ENCODE measurements at regions not wholly inside any gene's neighbourhood (a gene's known extent, or its start where the extent isn't known, plus 50 kb on each side); places are given as distances from the start of the nearest gene placed in this dataset.

- H3K27ac ChIP-seq (ENCODE audit: low read depth, low read length): no peak overlapping the region
- H3K4me1 ChIP-seq (ENCODE audit: control insufficient read depth in 1 of 2, insufficient read depth in 2 of 2, low read length in 2 of 2): no peaks in the 10 kb centered on the region
- H3K9me3 ChIP-seq (ENCODE audit: control insufficient read depth in 1 of 2, insufficient read depth in 1 of 2, low read depth in 1 of 2, low read length in 2 of 2): no peaks in the 10 kb centered on the region
- BruUV-seq (replicated peaks): no TSS peak
- intact Hi-C loops (cut with micrococcal nuclease): no loop called here
- POLR2A ChIA-PET: no interaction called here
- no peak overlapping the region for H2AFZ ChIP-seq (ENCODE audit: low read depth, low read length, poor library complexity, severe bottlenecking)
- H3K4me3 ChIP-seq (replicated peaks in 1 of 2; ENCODE audit: low read depth in 1 of 2, low read length in 2 of 2): no peak overlapping the region
- H3K36me3 ChIP-seq (ENCODE audit: control insufficient read depth in 1 of 2, insufficient read depth in 2 of 2, low read length in 2 of 2): no peaks in the 10 kb centered on the region
- DNase-seq (ENCODE audit: low read depth, low spot score) (no peak), ATAC-seq (no peak)
- H3K79me2 ChIP-seq (ENCODE audit: insufficient read depth, low read length): no peaks in the 10 kb centered on the region
- no peaks in the 10 kb centered on the region for H4K20me1 ChIP-seq (ENCODE audit: insufficient read depth)
- TF ChIP-seq POLR2A (IDR thresholded peaks at IDR 0.05; ENCODE audit: borderline replicate concordance, extremely low read depth, insufficient read depth, insufficient read length) (no peak), SP1 (IDR thresholded peaks at IDR 0.05; ENCODE audit: low read depth) (no peak), CBX3 (IDR thresholded peaks at IDR 0.05; ENCODE audit: low read depth) (no peak), REST (IDR thresholded peaks at IDR 0.05; ENCODE audit: low read depth) (no peak), POLR2AphosphoS5 (IDR thresholded peaks at IDR 0.05; ENCODE audit: low read depth, low read length) (no peak), CEBPB (IDR thresholded peaks at IDR 0.05; ENCODE audit: low read depth) (no peak), SRF (IDR thresholded peaks at IDR 0.05; ENCODE audit: low read depth) (no peak), CTCF (IDR thresholded peaks at IDR 0.05 in 2 of 3, conservative IDR thresholded peaks at IDR 0.05 in 1 of 3; ENCODE audit: borderline replicate concordance in 1 of 3, insufficient read depth in 1 of 3, low read depth in 2 of 3, low read length in 2 of 3) (no peak)
- H3K9me2 ChIP-seq (ENCODE audit: insufficient read depth): no peaks in the 10 kb centered on the region
- H3K9ac ChIP-seq (ENCODE audit: low read length): no peak overlapping the region
- CTCF ChIA-PET: no interaction called here
- RAD21 ChIA-PET (ENCODE audit: low non-redundant PET in 1 of 2, low total read pairs in 2 of 2, uncharacterized antibody in 2 of 2, unreplicated experiment in 2 of 2): no interaction called here
- no peak overlapping the region for H3K4me2 ChIP-seq (ENCODE audit: low read length)
- H3K27me3 ChIP-seq (ENCODE audit: insufficient read depth, low read length): peaks cover 14% of the 10 kb centered on the region; the same call in 1 of the 2 replicates
Observed at GRCh38 chr9:120098584-120098983, 481.4 kb downstream of the CDK5RAP2 start.

All from HCT116 (cell line).